DND-41 (cell line): ENCODE measurements at regions not wholly inside any gene's neighbourhood (a gene's known extent, or its start where the extent isn't known, plus 50 kb on each side); places are given as distances from the start of the nearest gene placed in this dataset.

Experiments
- EZH2 ChIP-seq: IDR thresholded peaks from 3 replicates; pipeline ENCODE4 v1.6.1; 2012; ENCODE audit warnings: borderline replicate concordance, low read depth, mild to moderate bottlenecking, moderate library complexity, low read length, inconsistent platforms; ENCODE audit not compliant: severe bottlenecking
- TF ChIP-seq, protein P1 (sequence below): IDR thresholded peaks from 2 replicates; pipeline ENCODE4 v1.5.1; 2012; ENCODE audit warnings: borderline replicate concordance, low read length, moderate library complexity, mild to moderate bottlenecking; ENCODE audit not compliant: poor library complexity, severe bottlenecking; ENCODE audit errors: extremely low read depth

DNA sequence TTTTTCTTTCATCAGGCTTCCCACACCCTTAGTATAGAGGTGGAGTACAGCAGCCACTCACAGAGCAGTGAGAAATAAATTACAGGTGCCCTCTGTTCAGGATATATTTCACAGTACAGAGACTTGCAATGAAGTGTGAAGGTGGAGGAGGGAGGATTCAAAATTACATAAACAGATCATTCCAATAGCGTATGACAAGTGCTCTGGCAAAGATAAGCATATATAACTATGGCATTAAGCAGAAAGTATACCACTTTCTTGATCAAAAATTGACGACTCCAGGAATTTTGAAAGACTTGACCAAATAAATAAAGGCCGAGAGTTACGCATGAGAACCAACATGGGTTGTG is 108.7 kb downstream of the GPX5 start:
- TF ChIP-seq, protein P1, sequence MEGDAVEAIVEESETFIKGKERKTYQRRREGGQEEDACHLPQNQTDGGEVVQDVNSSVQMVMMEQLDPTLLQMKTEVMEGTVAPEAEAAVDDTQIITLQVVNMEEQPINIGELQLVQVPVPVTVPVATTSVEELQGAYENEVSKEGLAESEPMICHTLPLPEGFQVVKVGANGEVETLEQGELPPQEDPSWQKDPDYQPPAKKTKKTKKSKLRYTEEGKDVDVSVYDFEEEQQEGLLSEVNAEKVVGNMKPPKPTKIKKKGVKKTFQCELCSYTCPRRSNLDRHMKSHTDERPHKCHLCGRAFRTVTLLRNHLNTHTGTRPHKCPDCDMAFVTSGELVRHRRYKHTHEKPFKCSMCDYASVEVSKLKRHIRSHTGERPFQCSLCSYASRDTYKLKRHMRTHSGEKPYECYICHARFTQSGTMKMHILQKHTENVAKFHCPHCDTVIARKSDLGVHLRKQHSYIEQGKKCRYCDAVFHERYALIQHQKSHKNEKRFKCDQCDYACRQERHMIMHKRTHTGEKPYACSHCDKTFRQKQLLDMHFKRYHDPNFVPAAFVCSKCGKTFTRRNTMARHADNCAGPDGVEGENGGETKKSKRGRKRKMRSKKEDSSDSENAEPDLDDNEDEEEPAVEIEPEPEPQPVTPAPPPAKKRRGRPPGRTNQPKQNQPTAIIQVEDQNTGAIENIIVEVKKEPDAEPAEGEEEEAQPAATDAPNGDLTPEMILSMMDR = no peak
- no peak for TF ChIP-seq EZH2
